ENCODE measurements at regions not wholly inside any gene's neighbourhood (a gene's known extent, or its start where the extent isn't known, plus 50 kb on each side); places are given as distances from the start of the nearest gene placed in this dataset.

- DNase-seq: no peak
Measured at GRCh38 chr6:2535506-2535905, 215.2 kb downstream of the MYLK4 start.

DNA sequence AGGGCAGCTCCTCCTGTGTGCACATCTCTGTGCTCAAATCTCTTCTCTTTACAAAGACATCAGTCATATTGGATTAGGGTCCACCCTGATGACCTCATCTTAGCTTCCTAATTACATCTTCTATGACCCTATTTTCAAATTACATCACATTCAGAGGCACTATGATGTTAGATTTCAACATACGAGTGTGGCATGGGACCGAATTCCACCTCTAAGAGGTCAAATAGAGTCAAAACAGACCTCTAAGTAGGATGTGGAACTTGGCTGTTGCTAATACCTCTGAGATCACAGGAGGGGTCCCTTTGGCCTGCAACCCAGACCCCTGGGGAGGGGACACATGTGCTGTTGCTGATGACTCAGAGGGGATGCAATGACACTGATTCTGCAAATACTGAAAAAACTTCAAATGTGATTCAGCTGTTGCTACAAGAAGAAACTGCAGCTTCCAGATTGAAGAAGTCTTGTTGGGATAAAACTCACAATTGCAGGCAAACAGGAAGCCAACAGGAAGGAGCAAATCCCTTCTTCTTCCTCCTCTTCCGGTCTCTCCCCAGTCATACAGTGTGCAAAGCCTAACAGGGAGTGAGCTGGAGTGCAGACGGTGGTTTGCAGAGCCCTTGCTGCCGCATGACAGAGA, 216.2 kb downstream of the MYLK4 start:
- DNase-seq: no peak

DNA sequence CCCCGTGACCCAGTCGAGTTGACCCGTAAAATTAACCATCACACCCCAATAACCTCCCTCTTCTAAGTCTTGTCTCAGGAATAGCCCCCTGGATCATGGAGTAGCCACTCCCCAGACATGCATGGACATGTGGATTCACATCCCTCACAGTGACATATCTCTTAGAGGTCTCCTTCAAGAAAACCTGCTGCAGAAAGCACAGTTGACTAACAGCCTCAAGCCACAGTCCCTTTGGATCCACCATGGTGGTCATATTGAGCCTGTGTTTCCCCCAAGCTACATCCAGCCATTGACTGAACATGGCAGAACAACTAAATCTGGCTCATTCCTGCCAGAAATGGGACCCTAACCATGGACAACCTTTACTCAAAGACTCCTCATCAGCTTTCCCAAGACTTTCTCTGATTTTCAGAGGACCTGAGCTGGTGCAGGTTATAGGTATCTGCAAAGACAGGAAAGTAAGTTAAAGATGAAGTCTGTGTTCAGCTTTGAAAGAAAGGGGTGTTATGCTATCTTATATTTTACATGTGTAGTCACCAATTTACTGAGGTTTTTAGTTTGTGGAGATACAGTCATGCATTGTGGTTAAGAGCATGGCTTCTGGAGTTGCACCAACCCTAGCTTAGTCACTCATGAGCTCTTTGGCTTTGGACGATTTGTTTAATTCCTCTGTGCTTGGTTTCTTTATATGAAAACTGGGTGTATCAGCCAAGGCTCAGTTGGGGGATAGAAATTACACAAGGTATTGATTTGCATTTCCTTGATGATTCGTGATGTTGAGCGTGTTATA, 219.1 kb downstream of the MYLK4 start:
- no peak for DNase-seq

GRCh38 chr6:2529211-2529719, 221.5 kb downstream of the MYLK4 start:
- DNase-seq: no peak

DNA sequence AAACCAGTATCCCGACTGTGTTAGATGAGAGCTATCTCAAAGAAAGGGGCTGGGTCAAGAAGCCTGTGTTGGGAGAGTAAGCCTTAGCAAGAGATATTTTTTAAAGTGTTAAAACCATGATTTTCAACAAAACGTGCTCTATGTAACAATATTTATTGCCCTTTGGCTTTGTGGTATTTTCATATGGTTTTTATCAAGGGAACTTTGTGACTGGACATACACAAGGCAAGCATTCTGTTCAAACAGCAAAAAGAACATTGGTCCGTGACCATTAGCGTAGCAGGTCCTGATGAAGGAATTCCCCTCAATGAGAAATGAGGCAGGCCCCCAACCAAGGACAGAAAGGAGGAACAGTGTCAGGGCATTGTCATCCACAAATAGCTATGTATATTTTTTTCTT, 222.6 kb downstream of the MYLK4 start:
- no peak for DNase-seq

DNA sequence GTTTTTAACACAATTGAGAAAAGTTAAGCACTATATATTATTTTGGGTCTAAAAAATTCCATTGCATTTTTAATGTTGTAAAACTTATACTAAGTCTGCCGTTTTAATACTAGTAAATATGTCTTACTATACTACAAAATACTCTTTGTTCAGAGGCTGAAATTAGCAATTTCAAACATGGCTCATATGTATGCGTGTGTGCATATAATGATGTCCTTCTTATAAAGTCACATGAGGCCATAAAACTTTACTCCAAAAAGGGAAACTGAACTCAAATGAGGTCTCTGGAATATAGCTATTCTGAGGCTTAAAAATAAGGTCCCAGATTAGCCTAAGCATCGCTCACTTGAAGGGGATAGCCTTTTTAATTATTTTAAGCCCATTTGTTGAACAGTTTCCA, 224.0 kb downstream of the MYLK4 start:
- DNase-seq: no peak

GRCh38 chr6:2524090-2524489, 226.6 kb downstream of the MYLK4 start:
- DNase-seq: no peak

- DNase-seq: no peak
Measured at GRCh38 chr6:2523061-2523460, 227.7 kb downstream of the MYLK4 start.

DNA sequence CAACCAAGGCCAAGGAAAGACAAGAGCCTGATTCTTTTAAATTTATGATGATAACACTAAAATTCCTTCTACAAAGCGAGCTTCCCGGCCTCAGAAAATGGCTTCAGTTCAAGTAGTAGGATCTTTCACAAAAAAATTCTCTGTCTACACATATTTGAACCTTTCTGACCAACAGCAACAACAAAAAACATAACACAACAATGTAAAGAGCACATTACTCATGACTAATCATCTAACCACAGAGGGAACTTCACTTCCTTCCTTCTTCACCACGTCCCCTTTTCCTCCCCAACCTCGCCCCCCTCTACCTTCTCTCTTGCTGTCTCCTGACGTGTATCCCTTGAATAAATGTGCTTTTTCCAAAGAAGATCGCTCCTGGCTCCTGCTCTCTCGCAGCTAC, 228.2 kb downstream of the MYLK4 start:
- no peak for DNase-seq

GRCh38 chr6:2517855-2518473, 232.8 kb downstream of the MYLK4 start:
- no peak for DNase-seq

DNA sequence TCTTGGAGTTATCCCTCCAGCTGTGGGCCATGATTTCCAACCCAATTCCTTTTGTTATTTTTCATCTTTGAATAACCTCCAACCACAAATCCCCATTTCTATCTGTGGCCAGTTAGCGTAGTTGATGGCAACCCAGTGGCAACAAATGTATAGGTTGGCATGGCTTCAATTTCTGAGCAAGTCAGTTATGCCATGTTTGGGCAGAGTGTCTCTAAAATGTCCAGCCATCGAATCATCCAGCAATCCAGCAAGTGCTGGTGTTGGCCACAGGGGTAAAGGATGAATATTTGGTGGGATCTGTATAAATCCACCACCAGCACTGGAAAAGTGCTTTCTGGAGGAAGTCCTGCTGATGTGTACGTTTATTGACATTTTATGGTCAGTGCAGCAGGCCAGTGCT, 233.3 kb downstream of the MYLK4 start:
- no peak for DNase-seq

- DNase-seq: no peak
Measured at GRCh38 chr6:2516059-2516458, 234.7 kb downstream of the MYLK4 start.

DNA sequence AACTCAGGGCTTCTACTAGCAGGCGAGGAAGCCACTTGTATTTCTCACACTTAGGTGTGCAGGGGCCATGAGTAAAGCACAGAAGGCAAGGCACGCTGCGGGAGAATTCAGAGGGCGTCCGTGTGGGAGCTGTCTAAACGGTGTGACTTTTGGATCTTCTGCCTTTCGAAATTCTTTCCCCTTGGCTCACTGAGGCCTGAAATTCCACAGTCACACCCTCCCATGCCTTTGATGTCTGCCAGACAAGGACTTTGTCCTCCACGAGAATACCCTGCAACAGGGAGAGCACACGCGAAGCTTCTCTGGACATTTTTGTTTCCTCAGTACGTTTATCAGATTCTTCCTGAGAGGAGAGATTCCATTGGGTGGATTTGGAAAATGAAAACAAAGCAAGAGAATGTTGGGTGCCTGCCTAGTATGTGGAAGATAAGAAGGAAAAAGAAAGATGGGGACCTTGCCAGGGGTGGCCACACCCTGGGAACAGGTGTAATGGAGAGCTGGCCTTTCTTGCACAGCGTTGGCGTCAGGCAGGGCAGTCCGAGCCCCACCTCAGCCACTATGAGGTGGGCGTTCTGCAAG, 235.7 kb downstream of the MYLK4 start:
- DNase-seq: peak; percentile 49

- DNase-seq: no peak
Measured at GRCh38 chr6:2512802-2513201, 237.9 kb downstream of the MYLK4 start.

DNA sequence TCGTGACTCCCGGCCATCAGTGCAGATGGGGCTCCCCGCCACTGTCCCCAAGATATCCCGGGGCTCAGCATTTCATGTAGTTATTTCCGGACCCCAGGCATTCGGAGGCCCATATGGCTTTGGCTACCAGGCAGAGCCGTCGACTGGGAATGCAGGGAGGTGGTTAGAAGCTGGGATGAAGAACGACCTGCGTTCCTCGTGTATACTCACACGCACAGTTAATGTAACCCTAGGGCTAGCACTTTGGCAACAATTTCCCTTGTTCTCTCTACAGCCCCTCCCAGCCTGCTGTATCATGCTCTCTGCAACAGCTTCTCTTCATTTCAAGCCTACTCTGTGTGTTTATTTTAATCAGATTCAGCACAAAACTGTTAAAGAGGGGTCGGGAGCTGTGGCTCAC, 240.4 kb downstream of the MYLK4 start:
- no peak for DNase-seq

- no peak for DNase-seq
Measured at GRCh38 chr6:2509711-2510110, 241.0 kb downstream of the MYLK4 start.

DNA sequence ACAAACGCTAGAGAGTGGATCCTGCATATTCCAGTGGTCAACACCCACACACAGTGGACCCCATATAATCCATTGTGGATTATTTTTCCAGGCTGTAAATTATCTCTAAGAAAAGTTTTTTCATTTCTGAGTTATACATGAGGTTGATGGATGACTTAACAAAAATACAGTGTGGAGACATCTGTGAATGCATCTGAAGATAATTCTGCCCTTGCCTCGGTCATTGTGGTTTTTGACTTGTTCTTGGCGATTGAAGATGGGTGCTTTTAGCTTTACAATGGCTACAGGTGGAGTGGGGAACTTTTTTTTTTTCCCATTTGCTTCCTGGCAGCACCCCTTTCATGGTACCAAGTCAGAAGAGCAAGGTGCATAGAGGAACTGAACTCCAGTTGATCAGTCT, 242.7 kb downstream of the MYLK4 start:
- no peak for DNase-seq

GRCh38 chr6:2507521-2508037, 243.1 kb downstream of the MYLK4 start:
- DNase-seq: no peak

- no peak for DNase-seq
Measured at GRCh38 chr6:2507016-2507415, 243.7 kb downstream of the MYLK4 start.

DNA sequence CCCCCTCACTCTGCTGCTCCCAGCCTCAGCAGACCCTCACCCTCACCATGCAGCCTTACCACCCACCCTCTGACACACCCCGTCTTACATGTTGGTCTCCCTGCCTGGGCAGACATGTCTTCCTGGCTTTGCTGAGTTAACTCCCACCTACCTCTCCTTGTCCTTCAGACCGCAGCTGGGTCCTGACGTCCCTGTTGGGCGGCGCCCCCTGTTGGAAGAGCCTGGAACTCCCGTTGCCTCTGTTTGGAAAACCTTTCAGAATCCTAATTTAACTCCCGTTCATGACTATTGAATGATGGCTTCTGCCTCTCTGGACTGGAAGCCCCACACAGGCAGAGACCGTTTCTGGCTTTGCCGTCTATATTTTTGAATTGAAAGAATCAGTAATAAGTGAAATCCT, 245.1 kb downstream of the MYLK4 start:
- DNase-seq: no peak

DNA sequence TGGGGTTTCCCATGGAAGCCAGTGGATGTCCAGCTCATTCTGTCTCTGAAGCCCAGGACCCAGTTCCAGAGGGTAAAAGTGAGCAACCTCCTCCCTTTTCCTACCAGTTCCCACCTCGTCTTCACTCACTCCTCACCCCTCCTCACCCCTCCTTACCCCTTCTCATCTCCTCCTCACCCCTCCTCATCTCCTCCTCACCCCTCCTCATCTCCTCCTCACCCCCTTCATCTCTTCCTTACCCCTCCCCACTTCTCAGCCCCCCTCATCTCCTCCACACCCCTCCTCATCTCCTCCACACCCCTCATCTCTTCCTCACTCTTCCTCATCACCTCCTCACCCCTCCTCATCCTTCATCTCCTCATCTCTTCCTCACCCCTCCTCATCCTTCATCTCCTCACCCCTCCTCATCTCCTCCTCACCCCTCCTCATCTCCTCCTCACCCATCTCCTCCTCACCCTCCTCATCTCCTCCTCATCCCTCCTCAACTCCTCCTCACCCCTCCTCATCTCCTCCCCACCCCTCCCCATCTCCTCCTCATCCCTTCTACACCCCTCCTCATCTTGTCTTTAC, 246.1 kb downstream of the MYLK4 start:
- no peak for DNase-seq

DNA sequence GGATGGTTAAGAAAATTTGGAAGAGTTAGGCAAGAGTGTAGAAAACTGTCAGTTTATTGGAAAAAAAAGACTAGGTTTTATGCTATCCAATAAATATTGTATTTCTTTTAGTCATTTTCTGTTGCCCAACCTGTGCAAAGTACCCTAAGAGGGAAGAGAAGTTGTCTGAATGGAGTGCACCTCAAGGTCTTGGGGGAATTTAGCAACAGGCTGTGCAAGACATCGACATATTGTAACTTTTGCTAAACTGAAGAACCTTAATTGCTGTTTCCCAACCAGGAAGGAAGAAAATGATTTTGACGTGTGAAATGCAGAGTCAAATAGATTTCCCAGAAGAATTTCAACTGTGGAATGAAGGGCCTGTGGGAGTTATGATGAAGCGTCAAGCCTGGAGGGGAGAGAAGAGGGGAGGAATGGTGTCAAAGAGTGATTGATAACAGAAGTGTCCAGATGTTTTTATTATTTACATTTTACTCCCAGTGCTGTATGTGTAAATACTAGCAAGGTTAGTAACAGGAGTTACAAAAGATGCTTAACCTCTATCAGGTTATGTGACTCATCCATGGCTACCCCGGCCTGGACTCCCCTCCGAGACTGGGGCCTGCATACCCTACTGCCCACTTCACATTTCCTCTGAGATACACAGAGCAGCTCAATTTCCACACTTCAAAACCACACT, 246.8 kb downstream of the MYLK4 start:
- no peak for DNase-seq
